HepG2 (cell line): ENCODE measurements at regions not wholly inside any gene's neighbourhood (a gene's known extent, or its start where the extent isn't known, plus 50 kb on each side); places are given as distances from the start of the nearest gene placed in this dataset.

Source experiments
- ATAC-seq: fragments of 200-7000 bp; cut with Tn5 transposase; 3 replicates; pipeline ENCODE4 v1.9.1; 2020; ENCODE audit warnings: mild to moderate bottlenecking, moderate library complexity
- BruUV-seq: library from RNA; stranded (reverse); fragments of 400-500 nt; replicated peaks from 2 replicates; lab custom pipeline; 2021; lab: Mats Ljungman, UMichigan
- CTCF ChIA-PET: fragments of 300-600 bp; formaldehyde crosslinking; extraction: SDS; loops from one replicate; lab custom pipeline; 2021; ENCODE audit warnings: low total read pairs, inconsistent platforms, low intra/inter-chr PET ratio; lab: Yijun Ruan, JAX
- POLR2A ChIA-PET: fragments of 350-600 bp; sonication (Branson Sonifier 250); formaldehyde crosslinking; loops from one replicate; lab custom pipeline; 2020; ENCODE audit warnings: antibody characterized with exemption, inconsistent platforms; lab: Yijun Ruan, JAX
- DNase-seq: peaks from one replicate; pipeline ENCODE4 v3.0.0-alpha.2; 2015; ENCODE audit warnings: low spot score
- FAIRE-seq: peaks from 3 replicates; lab custom pipeline; 2011; peaks lifted over from hg19 to GRCh38; lab: Jason Lieb, UNC
- H2AFZ ChIP-seq: one replicate; pipeline ENCODE4 v1.6.1; 2011; ENCODE audit warnings: low read length, inconsistent platforms
- H3K27ac ChIP-seq: fragments of 300-600 bp; 3 replicates; pipeline ENCODE4 v1.8.0; 2011; ENCODE audit warnings: mixed run types, mild to moderate bottlenecking, mixed read lengths, low read length, inconsistent platforms; ENCODE audit not compliant: insufficient read depth; ENCODE audit errors: extremely low read length
- H3K27me3 ChIP-seq, 2 experiments: fragments of 200-600 bp in 1 of 2; 2 replicates in 1 of 2; 3 replicates in 1 of 2; pipeline versions ENCODE4 v1.6.0 to v1.8.0; 2011; ENCODE audit warnings: low read length in 2 of 2, mild to moderate bottlenecking in 2 of 2, moderate library complexity in 2 of 2, inconsistent platforms in 1 of 2; ENCODE audit not compliant: insufficient read depth in 2 of 2, control insufficient read depth in 1 of 2
- H3K36me3 ChIP-seq, 2 experiments: fragments of 200-600 bp in 1 of 2; replicated peaks in 1 of 2; 2 replicates in 1 of 2; 3 replicates in 1 of 2; pipeline versions ENCODE4 v1.5.1 to v1.8.0; 2011; ENCODE audit warnings: low read length in 2 of 2, inconsistent platforms in 1 of 2; ENCODE audit not compliant: insufficient read depth in 2 of 2, control insufficient read depth in 1 of 2
- H3K4me1 ChIP-seq: 2 replicates; pipeline ENCODE4 v1.5.1; 2012; ENCODE audit warnings: low read length, inconsistent platforms; ENCODE audit not compliant: insufficient read depth
- H3K4me2 ChIP-seq: 2 replicates; pipeline ENCODE4 v1.6.0; 2011; ENCODE audit warnings: low read depth, low read length, inconsistent platforms
- H3K4me3 ChIP-seq, 3 experiments: fragments of 200-600 bp in 1 of 3; sonication (generic), shearing (Covaris generic) in 1 of 3; replicated peaks in 1 of 3; 2 replicates each; pipeline ENCODE4 v1.5.1; 2011 to 2016; ENCODE audit warnings: low read length in 3 of 3, inconsistent platforms in 2 of 3, low read depth in 2 of 3, mild to moderate bottlenecking in 2 of 3, control low read depth in 1 of 3, mixed read lengths in 1 of 3; ENCODE audit not compliant: insufficient read depth in 1 of 3
- H3K79me2 ChIP-seq: one replicate; pipeline ENCODE4 v1.6.1; 2011; ENCODE audit warnings: low read length, inconsistent platforms; ENCODE audit not compliant: insufficient read depth
- H3K9ac ChIP-seq: 2 replicates; pipeline ENCODE4 v1.6.0; 2011; ENCODE audit warnings: mild to moderate bottlenecking, low read depth, low read length, inconsistent platforms; ENCODE audit not compliant: insufficient read depth
- H3K9me3 ChIP-seq: 2 replicates; pipeline ENCODE4 v1.5.1; 2012; ENCODE audit warnings: mild to moderate bottlenecking, low read length
- H4K20me1 ChIP-seq: 2 replicates; pipeline ENCODE4 v1.6.0; 2011; ENCODE audit warnings: inconsistent platforms, mild to moderate bottlenecking, low read length, moderate library complexity; ENCODE audit not compliant: insufficient read depth
- KLF13 ChIP-seq: sonication (generic); formaldehyde crosslinking; IDR thresholded peaks from 2 replicates; pipeline ENCODE4 v1.4.0; 2020; ENCODE audit warnings: mild to moderate bottlenecking, missing genetic modification reagents
- NR2F1 ChIP-seq, 2 experiments: fragments of 450-650 bp in 1 of 2; formaldehyde crosslinking in 1 of 2; IDR thresholded peaks; 2 replicates each; pipeline versions ENCODE4 v1.5.0 to v1.6.1; 2016 to 2020; ENCODE audit warnings: mild to moderate bottlenecking in 1 of 2, missing compliant biosample characterization in 1 of 2, missing genetic modification reagents in 1 of 2, moderate library complexity in 1 of 2
- SCMH1 ChIP-seq: sonication (generic); formaldehyde crosslinking; IDR thresholded peaks from 2 replicates; pipeline ENCODE4 v1.9.0; 2021; ENCODE audit warnings: missing genetic modification reagents, mild to moderate bottlenecking, borderline replicate concordance
- ZNF850 ChIP-seq: sonication (generic); formaldehyde crosslinking; conservative IDR thresholded peaks from 2 replicates; pipeline ENCODE4 v1.9.0; 2021; ENCODE audit warnings: mild to moderate bottlenecking, missing genetic modification reagents
- WGBS: methylation state at CpG from one replicate; pipeline ENCODE4 v1.1.6; 2017; ENCODE audit warnings: low lambda C conversion rate; 5-methylcytosine and 5-hydroxymethylcytosine counted together
- in situ Hi-C: cut with HindIII; loops from 2 replicates; pipeline ENCODE4 v1.10.0; 2017; ENCODE audit warnings: low pct_unique_long_range_greater_than_20kb; ENCODE audit not compliant: extremely low pct_ligation_motif_present
- intact Hi-C: fragments of 100-400 bp; cut with micrococcal nuclease; formaldehyde crosslinking; loops from one replicate; pipeline ENCODE4 v1.10.0; 2022; ENCODE audit not compliant: unreplicated experiment
- TF ChIP-seq, protein P1 (sequence below): sonication (generic); formaldehyde crosslinking; IDR thresholded peaks from 2 replicates; pipeline ENCODE4 v1.9.0; 2021; ENCODE audit warnings: missing genetic modification reagents, borderline replicate concordance

DNA sequence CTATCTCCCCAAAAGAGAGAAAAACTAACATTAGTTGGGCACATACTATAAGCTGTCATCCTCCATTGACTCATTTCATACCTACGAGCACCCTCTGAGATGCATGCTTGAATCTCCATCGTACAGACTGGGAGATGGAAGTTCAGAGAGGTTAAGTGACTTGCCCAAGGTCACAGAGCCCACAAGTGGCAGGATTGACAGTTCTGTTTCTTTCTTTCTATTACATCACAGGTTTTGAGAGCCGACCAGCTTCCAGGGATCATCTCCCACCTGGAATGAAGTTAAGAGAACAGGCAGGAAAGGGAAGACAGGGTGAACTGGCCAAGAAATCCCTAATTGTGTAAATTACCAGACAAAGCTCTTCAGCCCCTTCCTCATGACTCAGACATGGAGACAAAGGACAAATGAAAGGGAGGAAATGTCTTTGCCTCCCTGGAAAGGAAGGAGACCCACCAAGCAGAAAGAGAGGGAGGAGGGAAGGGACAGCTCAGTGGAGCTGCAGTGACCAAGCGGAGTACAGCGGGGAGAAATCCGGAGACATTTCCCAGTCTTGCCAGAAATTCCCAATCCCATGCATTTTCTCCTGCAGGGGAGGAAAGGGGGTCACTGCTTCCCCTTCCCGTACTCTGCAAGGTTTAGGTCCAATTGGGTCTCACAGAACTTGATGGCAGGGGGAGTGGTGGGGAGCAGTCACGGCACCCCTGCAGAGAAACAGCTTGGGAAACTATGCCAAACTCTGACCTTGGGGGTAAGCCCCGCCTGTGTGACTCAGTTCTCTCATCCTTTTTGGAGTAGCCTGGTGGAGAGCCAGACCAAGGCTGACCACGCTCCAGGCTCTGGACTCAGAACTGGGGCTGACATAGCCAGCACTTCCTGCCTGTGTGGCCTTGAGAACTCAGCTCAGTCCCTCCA lies 154.3 kb downstream of the ANKRD60 start (continued):
- TF ChIP-seq KLF13 (CRISPR knock-in tag) (no peak), SCMH1 (CRISPR knock-in tag) (no peak), NR2F1 (CRISPR knock-in tag; IDR thresholded peaks at IDR 0.05) (no peak)

DNA sequence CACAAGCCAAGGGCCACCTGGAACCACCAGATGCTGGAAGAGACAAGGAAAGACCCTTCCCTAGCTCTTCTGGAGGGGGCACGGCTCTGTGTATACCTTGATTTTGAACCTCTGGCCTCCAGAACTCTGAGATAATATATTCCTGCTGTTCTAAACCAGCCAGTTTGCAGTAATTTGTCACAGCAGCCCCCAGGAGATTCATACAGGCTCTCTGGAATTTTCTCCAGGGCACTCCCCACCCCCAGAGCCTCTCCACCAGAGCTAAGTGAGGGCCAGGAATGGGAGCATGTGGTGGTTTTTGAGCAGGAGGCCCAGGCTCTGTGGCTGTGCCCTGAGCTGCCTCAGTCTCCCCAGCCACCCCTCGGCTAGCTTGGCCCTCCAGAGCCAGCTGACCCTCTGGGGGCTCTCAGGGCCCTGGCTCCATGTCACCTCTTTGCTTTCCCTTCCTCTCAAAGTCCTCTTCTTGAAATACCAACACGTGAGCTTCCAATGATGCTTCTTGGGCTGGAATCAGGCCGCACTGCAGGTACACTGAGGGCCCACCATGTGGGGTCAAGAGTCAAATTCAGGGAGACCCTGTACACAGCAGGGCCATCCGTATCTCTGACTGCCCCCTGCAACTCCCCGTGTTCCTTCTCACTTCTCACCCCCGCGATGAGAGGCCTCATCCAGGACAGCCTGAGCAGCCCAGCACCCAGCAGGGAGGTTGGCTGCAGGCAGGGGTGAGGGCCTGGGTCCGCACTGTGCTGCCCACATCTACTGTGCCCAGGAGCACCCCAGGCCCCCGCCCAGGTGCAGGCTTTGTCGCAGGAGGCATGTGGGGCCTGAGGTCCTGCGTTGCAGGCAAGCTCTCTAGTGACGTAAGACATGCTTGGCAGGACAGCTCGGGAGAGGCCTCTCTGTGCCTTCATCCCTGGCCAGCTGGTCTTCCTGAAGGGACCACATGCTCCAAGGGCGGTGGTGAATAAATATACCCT lies 155.5 kb downstream of the ANKRD60 start:
- Histone ChIP-seq H3K27ac (no peak overlapping the region), H3K4me2 (no peak overlapping the region), H3K79me2 (no peaks in the 10 kb centered on the region), H3K36me3 (no peaks in the 10 kb centered on the region), H3K27me3 (peaks cover 0 to 18% of the 10 kb centered on the region in 2 experiments; a peak in 3 of 5 replicates)
- BruUV-seq: no TSS peak
- intact Hi-C loops (no loop called here), in situ Hi-C loops (no loop called here)
- POLR2A ChIA-PET: no interaction called here
- ATAC-seq (no peak), FAIRE-seq (no peak)
- 16% methylated on average over 11 of the region's 15 CpGs for WGBS
- no peak for TF ChIP-seq ZNF850 (CRISPR knock-in tag)
- TF ChIP-seq, protein P1, sequence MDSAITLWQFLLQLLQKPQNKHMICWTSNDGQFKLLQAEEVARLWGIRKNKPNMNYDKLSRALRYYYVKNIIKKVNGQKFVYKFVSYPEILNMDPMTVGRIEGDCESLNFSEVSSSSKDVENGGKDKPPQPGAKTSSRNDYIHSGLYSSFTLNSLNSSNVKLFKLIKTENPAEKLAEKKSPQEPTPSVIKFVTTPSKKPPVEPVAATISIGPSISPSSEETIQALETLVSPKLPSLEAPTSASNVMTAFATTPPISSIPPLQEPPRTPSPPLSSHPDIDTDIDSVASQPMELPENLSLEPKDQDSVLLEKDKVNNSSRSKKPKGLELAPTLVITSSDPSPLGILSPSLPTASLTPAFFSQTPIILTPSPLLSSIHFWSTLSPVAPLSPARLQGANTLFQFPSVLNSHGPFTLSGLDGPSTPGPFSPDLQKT: 0 out of 2 replicates have a peak, but pooled peaks have one; percentile 37
- TF ChIP-seq, all 625 proteins: peak for 1
- CTCF ChIA-PET: no interaction called here
- DNase-seq: no peak
- H3K9me3 ChIP-seq: no peaks in the 10 kb centered on the region
- no peak overlapping the region for H2AFZ ChIP-seq
- H3K4me3 ChIP-seq: no peak overlapping the region
- no peaks in the 10 kb centered on the region for H4K20me1 ChIP-seq
- no peak overlapping the region for H3K9ac ChIP-seq
- H3K4me1 ChIP-seq: no peaks in the 10 kb centered on the region
